Caco-2 (cell line): ENCODE measurements at regions not wholly inside any gene's neighbourhood (a gene's known extent, or its start where the extent isn't known, plus 50 kb on each side); places are given as distances from the start of the nearest gene placed in this dataset.

Source experiments
- BruUV-seq: library from RNA; stranded (reverse); fragments of 400-500 nt; replicated peaks from 2 replicates; lab custom pipeline; 2021; lab: Mats Ljungman, UMichigan
- CTCF ChIA-PET: fragments of 300-600 bp; sonication (Branson Sonifier 250); formaldehyde crosslinking; loops from one replicate; lab custom pipeline; 2022; ENCODE audit warnings: antibody characterized with exemption; lab: Charles Lee
- POLR2A ChIA-PET: fragments of 300-600 bp; sonication (Branson Sonifier 250); formaldehyde crosslinking; loops from one replicate; lab custom pipeline; 2022; ENCODE audit warnings: antibody characterized with exemption; lab: Charles Lee
- DNase-seq, 2 experiments: peaks; one replicate each; pipeline versions ENCODE4 v3.0.0 to v3.0.0-alpha.2; 2020 to 2022
- H3K27me3 ChIP-seq: replicated peaks from 2 replicates; pipeline ENCODE4 v1.6.0; 2011; ENCODE audit warnings: low read length; ENCODE audit not compliant: control insufficient read depth, insufficient read depth
- H3K36me3 ChIP-seq: 2 replicates; pipeline ENCODE4 v1.5.1; 2011; ENCODE audit warnings: low read length; ENCODE audit not compliant: control insufficient read depth, insufficient read depth
- H3K4me1 ChIP-seq: fragments of 250-450 bp; sonication (Bioruptor Pico); 2 replicates; pipeline ENCODE4 v1.5.1; 2020; ENCODE audit warnings: mild to moderate bottlenecking
- H3K4me3 ChIP-seq: 2 replicates; pipeline ENCODE4 v1.5.1; 2011; ENCODE audit warnings: low read depth, mild to moderate bottlenecking, control low read depth, low read length
- H3K9me3 ChIP-seq: fragments of 250-450 bp; sonication (Bioruptor Pico); 2 replicates; pipeline ENCODE4 v1.5.1; 2020; ENCODE audit warnings: mild to moderate bottlenecking, moderate library complexity
- H3K27ac Mint-ChIP-seq: one replicate; pipeline ENCODE4 v1.8.0; 2022; ENCODE audit warnings: mixed read lengths; ENCODE audit not compliant: unreplicated experiment
- H3K27me3 Mint-ChIP-seq: one replicate; pipeline ENCODE4 v1.8.0; 2022; ENCODE audit warnings: mixed read lengths; ENCODE audit not compliant: insufficient read depth, unreplicated experiment
- H3K36me3 Mint-ChIP-seq: one replicate; pipeline ENCODE4 v1.8.0; 2022; ENCODE audit warnings: mild to moderate bottlenecking, mixed read lengths; ENCODE audit not compliant: insufficient read depth, unreplicated experiment
- H3K4me1 Mint-ChIP-seq: one replicate; pipeline ENCODE4 v1.8.0; 2022; ENCODE audit warnings: low read depth, mixed read lengths; ENCODE audit not compliant: unreplicated experiment
- H3K4me3 Mint-ChIP-seq: one replicate; pipeline ENCODE4 v1.8.0; 2022; ENCODE audit warnings: mild to moderate bottlenecking, moderate library complexity, mixed read lengths; ENCODE audit not compliant: unreplicated experiment
- H3K9me3 Mint-ChIP-seq: one replicate; pipeline ENCODE4 v1.8.0; 2022; ENCODE audit warnings: mixed read lengths; ENCODE audit not compliant: unreplicated experiment
- CTCF ChIP-seq, 2 experiments: fragments of 200-600 bp in 1 of 2; IDR thresholded peaks; 1 replicate in 1 of 2; 2 replicates in 1 of 2; pipeline versions ENCODE4 v1.5.1 to v1.8.0; 2011 to 2022; ENCODE audit warnings: antibody characterized with exemption in 1 of 2, control low read depth in 1 of 2, inconsistent platforms in 1 of 2, low read depth in 1 of 2, low read length in 1 of 2, mild to moderate bottlenecking in 1 of 2, moderate library complexity in 1 of 2; ENCODE audit not compliant: insufficient read depth in 1 of 2, severe bottlenecking in 1 of 2, unreplicated experiment in 1 of 2
- intact Hi-C: fragments of 100-400 bp; cut with micrococcal nuclease; formaldehyde crosslinking; loops from one replicate; pipeline ENCODE4 v1.10.0; 2022; ENCODE audit not compliant: unreplicated experiment

- Mint-ChIP-seq H3K27me3 (no peaks in the 10 kb centered on the region), H3K4me1 (no peaks in the 10 kb centered on the region), H3K27ac (no peak overlapping the region), H3K36me3 (no peaks in the 10 kb centered on the region), H3K4me3 (no peak overlapping the region), H3K9me3 (peaks cover 24% of the 10 kb centered on the region)
- no peaks in the 10 kb centered on the region for H3K27me3 ChIP-seq
- no TSS peak for BruUV-seq
- ChIA-PET POLR2A (no interaction called here), CTCF (no interaction called here)
- H3K9me3 ChIP-seq = peaks cover 47% of the 10 kb centered on the region
- no peaks in the 10 kb centered on the region for H3K4me1 ChIP-seq
- no peaks in the 10 kb centered on the region for H3K36me3 ChIP-seq
- intact Hi-C loops = no loop called here
- TF ChIP-seq CTCF (IDR thresholded peaks at IDR 0.05; ENCODE audit: insufficient read depth in 1 of 2, low read depth in 1 of 2, low read length in 1 of 2, severe bottlenecking in 1 of 2, unreplicated experiment in 1 of 2) = no peak
- DNase-seq = no peak
- H3K4me3 ChIP-seq = no peak overlapping the region
Measured at GRCh38 chr6:170005665-170006064, 254.2 kb downstream of the ERMARD start.

GRCh38 chr6:170004585-170005210 is 253.3 kb downstream of the ERMARD start:
- intact Hi-C loops = no loop called here
- H3K4me1 Mint-ChIP-seq = no peaks in the 10 kb centered on the region
- no peak overlapping the region for H3K4me3 Mint-ChIP-seq
- TF ChIP-seq CTCF (IDR thresholded peaks at IDR 0.05; ENCODE audit: insufficient read depth in 1 of 2, low read depth in 1 of 2, low read length in 1 of 2, severe bottlenecking in 1 of 2, unreplicated experiment in 1 of 2) = no peak
- Histone ChIP-seq H3K36me3 (no peaks in the 10 kb centered on the region), H3K4me3 (no peak overlapping the region), H3K27me3 (no peaks in the 10 kb centered on the region), H3K9me3 (peaks cover 47% of the 10 kb centered on the region), H3K4me1 (no peaks in the 10 kb centered on the region)
- H3K36me3 Mint-ChIP-seq = no peaks in the 10 kb centered on the region
- ChIA-PET CTCF (no interaction called here), POLR2A (no interaction called here)
- no peaks in the 10 kb centered on the region for H3K27me3 Mint-ChIP-seq
- no peak overlapping the region for H3K27ac Mint-ChIP-seq
- DNase-seq = peak in 1 of 2 experiments; percentile 9
- no TSS peak for BruUV-seq
- H3K9me3 Mint-ChIP-seq = peaks cover 24% of the 10 kb centered on the region

GRCh38 chr6:170003451-170004160 is 252.2 kb downstream of the ERMARD start:
- BruUV-seq = no TSS peak
- Histone ChIP-seq H3K9me3 (peaks cover 47% of the 10 kb centered on the region), H3K4me3 (no peak overlapping the region), H3K36me3 (no peaks in the 10 kb centered on the region), H3K27me3 (no peaks in the 10 kb centered on the region), H3K4me1 (no peaks in the 10 kb centered on the region)
- POLR2A ChIA-PET = no interaction called here
- no peaks in the 10 kb centered on the region for H3K4me1 Mint-ChIP-seq
- no peak overlapping the region for H3K27ac Mint-ChIP-seq
- H3K36me3 Mint-ChIP-seq = no peaks in the 10 kb centered on the region
- H3K4me3 Mint-ChIP-seq = no peak overlapping the region
- DNase-seq = no peak
- no peak for TF ChIP-seq CTCF (IDR thresholded peaks at IDR 0.05; ENCODE audit: insufficient read depth in 1 of 2, low read depth in 1 of 2, low read length in 1 of 2, severe bottlenecking in 1 of 2, unreplicated experiment in 1 of 2)
- CTCF ChIA-PET = no interaction called here
- intact Hi-C loops = no loop called here
- H3K27me3 Mint-ChIP-seq = no peaks in the 10 kb centered on the region
- H3K9me3 Mint-ChIP-seq = peaks cover 25% of the 10 kb centered on the region
